Skeletal muscle cell (primary cell): ENCODE measurements at regions not wholly inside any gene's neighbourhood (a gene's known extent, or its start where the extent isn't known, plus 50 kb on each side); places are given as distances from the start of the nearest gene placed in this dataset.
"Not testable (repeated sequence)": the region's sequence is repeated elsewhere in the genome, so short reads cannot be mapped to it uniquely, and the experiment has no call there.

Experiments used
- DNase-seq: peaks from one replicate; pipeline ENCODE4 v3.0.0-alpha.2; 2010; ENCODE audit warnings: low read depth
- H3K4me3 ChIP-seq: 2 replicates; pipeline ENCODE4 v1.5.1; 2011; ENCODE audit warnings: low read depth, mild to moderate bottlenecking, control low read depth, low read length, moderate library complexity

DNA sequence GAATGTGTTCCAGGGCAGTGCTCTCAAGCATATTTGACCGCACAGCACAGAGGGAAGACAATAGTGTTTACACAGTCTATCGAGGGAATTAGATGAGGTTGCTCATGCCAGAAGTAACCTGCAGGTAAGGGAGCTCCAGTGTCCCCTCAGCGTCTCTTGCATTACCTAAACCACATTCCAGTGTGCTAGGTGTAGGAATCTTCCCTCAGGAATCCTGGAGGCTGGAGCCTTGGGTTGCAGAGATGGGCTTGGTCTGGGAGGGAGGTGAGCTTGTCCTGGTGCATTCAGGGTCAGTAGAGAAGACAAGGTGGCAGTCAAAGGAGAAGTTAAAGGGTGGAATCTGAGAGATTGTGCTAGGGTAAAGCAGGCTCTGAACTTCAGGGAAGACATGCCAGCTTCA, 56.3 kb downstream of the SOX14 start:
- H3K4me3 ChIP-seq: no peak overlapping the region
- DNase-seq: no peak

- H3K4me3 ChIP-seq: no peak overlapping the region
- no peak for DNase-seq
Measured at GRCh38 chr3:137835096-137835495, 71.0 kb downstream of the SOX14 start.

DNA sequence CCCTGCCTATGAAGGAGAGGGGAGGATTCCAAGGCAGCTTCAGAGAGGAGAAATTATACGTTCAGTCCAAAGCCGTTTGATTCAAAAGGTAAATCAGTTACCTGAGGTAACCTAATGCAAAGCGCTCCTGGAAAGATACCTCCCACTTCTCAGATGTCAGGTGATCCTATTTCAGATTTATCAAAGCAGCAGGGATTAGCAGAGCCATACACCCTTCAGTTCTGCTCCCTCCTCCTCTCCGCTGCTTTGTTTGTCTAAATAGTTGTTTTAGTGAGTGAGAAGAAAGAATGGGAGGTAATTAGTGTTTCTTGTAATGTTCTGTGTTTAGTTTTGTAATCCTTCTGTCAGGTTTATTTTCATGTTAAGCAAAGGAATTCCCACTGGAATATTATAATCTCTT, 81.1 kb downstream of the SOX14 start:
- no peak for DNase-seq
- H3K4me3 ChIP-seq: no peak overlapping the region

- DNase-seq: no peak
- H3K4me3 ChIP-seq: no peak overlapping the region
Measured at GRCh38 chr3:137845666-137846065, 81.6 kb downstream of the SOX14 start.

DNA sequence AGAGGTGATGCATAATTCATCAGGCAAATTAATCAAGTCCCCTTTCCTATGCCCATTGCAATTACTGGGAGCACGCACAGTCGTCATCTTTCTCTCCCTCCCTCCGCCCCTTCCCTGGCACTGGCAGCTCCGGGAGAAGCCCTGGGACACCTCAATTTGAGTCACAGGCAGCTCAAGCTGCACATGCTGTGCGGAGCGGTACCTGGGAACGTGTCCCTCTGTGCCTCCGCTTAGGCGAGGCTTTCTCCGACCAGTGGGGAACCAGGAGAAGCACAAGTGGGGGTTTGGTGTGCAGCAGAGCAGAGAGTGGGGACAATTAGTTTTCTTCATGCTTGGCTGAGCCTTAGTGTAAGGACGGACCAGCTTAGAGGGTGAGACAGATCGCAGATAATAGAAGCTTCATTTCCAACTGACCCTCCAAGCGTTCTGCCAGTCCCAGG, 88.3 kb downstream of the SOX14 start:
- no peak for DNase-seq

DNA sequence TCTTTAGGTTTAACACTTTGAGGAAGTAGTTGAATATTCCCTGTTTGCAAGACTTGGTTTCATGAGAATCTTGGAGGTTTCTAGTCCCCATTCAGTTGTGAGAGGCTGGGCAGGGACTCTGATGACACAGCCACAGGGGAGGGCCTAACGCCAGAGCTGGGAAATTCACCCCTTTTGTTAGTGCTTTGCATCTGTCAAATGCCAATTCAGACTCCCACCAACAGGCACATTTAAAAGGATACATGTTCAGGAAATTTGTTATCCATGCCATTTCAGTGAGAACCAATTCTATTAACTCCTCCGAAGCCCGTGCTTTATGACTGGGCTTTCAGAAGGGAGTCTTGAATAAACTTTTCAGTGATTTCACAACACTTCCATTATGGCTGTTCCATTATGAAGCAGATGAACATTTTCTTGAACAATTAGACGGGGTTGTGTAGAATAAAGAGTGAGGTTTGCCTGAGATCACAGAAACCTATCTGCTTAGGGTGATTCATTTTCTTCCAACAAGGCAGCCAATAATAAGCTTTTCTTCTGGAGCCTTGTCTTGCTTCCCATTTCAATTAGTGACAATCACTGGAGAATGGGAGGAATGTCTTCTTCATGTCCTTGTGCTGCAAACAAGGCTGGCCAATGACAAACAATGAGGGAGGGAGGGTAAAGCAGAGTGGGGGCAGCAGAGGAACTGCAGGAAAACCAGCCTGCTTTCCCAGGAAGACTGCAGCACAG, 90.6 kb downstream of the SOX14 start:
- no peak for DNase-seq
- no peak overlapping the region for H3K4me3 ChIP-seq

More for the DNA sequence above, 88.3 kb downstream of the SOX14 start:
- no peak overlapping the region for H3K4me3 ChIP-seq

DNA sequence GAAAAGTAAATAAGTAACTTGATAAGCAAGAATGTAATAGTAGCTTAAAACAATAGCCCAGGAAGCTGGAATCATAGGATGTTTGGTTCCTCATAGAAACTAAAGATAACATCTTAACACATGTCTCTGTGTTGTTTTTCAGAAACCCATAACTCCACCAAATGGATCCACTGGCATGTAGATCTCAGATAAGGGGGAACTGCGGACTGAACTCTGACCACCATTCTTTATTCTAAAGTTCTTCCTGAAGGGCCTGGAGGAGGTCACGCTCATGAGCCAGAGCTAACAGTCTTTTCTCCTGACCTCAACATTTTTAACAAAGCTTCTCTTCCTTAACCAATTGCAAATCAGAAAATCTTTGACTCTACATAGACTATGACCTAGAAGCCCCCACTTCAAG, 101.9 kb downstream of the SOX14 start:
- DNase-seq: no peak

DNA sequence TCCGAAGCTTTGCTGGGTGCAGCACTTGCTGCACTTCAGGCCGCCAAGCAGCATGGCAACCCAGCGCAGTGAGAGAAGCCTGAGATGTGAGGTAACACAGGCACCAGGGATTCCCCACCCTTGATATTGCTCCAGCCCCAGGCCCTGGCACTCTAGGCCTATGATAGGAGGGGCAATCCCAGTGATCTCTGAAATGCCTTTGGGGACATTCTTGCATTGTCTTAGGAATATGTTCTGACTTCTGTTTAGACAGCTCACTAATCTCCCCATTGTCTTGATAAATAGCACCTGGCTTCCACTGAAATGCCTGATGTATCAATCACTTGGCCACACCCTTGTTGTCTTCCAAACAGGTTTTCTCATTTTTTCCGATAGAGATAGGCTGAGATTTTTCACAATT, 102.8 kb downstream of the SOX14 start:
- DNase-seq: no peak
- H3K4me3 ChIP-seq: no peak overlapping the region

More for the DNA sequence above, 101.9 kb downstream of the SOX14 start:
- H3K4me3 ChIP-seq: no peak overlapping the region

GRCh38 chr3:137867611-137868010, 103.5 kb downstream of the SOX14 start:
- no peak overlapping the region for H3K4me3 ChIP-seq
- no peak for DNase-seq

GRCh38 chr3:137869022-137869421, 104.9 kb downstream of the SOX14 start:
- no peak overlapping the region for H3K4me3 ChIP-seq

GRCh38 chr3:137872589-137872988, 108.5 kb downstream of the SOX14 start:
- not testable (repeated sequence) for DNase-seq, H3K4me3 ChIP-seq

More at GRCh38 chr3:137869022-137869421, 104.9 kb downstream of the SOX14 start:
- no peak for DNase-seq

- not testable (repeated sequence) for H3K4me3 ChIP-seq
Measured at GRCh38 chr3:137896842-137897241, 113.1 kb upstream of the CLDN18 start.

GRCh38 chr3:137906985-137907649, 102.8 kb upstream of the CLDN18 start:
- H3K4me3 ChIP-seq: no peak overlapping the region
- no peak for DNase-seq

More at GRCh38 chr3:137896842-137897241, 113.1 kb upstream of the CLDN18 start:
- DNase-seq: not testable (repeated sequence)

GRCh38 chr3:137924628-137925027, 85.3 kb upstream of the CLDN18 start:
- no peak overlapping the region for H3K4me3 ChIP-seq
- DNase-seq: no peak

- no peak overlapping the region for H3K4me3 ChIP-seq
- DNase-seq: no peak
Measured at GRCh38 chr3:137925080-137925479, 84.9 kb upstream of the CLDN18 start.

GRCh38 chr3:137926991-137927390, 83.0 kb upstream of the CLDN18 start:
- DNase-seq: no peak
- no peak overlapping the region for H3K4me3 ChIP-seq

GRCh38 chr3:137930976-137931375, 79.0 kb upstream of the CLDN18 start:
- no peak for DNase-seq

GRCh38 chr3:137938876-137939275, 71.1 kb upstream of the CLDN18 start:
- no peak overlapping the region for H3K4me3 ChIP-seq
- no peak for DNase-seq

More at GRCh38 chr3:137930976-137931375, 79.0 kb upstream of the CLDN18 start:
- no peak overlapping the region for H3K4me3 ChIP-seq

DNA sequence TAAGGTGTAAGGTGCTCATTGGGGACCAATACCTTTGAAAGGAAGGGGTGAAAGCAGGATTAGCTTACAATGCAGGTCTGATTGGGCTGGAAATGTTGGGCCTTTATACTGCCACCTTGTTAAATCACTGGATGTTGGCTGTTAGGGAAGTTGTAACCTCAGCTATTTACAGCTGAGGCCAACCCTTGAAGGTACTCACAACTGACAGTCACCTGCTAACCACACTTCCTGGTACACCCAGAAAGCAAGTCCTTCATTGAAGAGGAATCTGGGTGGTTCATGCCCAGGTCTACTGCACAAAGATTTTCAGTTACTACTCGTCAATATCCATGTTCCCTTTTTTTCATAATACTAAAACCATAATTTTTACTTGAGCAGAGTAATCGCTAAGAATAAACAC, 65.4 kb upstream of the CLDN18 start:
- no peak for DNase-seq
- H3K4me3 ChIP-seq: no peak overlapping the region

- peak; percentile 15 for DNase-seq
- no peak overlapping the region for H3K4me3 ChIP-seq
Measured at GRCh38 chr3:137946356-137946973, 63.5 kb upstream of the CLDN18 start.
